ENCODE measurements at regions not wholly inside any gene's neighbourhood (a gene's known extent, or its start where the extent isn't known, plus 50 kb on each side); places are given as distances from the start of the nearest gene placed in this dataset.

DNA sequence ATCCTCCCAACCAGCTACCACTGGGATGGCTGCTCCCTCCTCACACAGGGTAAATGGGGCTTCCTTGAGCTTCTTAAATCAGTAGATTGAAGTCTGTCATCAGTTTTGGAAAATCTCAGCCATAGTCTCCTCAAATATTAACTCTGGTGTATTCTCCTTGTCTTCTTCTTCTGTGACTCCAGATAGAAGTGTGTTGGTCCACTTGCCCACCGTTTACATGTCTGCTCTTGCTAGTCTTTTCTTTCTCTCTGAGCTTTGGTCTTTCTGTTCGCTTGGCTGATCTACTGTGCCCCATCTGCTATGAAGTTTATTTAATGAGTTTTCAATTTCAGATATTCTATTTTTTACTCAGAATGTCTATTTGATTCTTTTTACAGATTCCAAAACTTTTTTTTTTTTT, 281.7 kb upstream of the HDAC4 start:
- FAIRE-seq = no peak

DNA sequence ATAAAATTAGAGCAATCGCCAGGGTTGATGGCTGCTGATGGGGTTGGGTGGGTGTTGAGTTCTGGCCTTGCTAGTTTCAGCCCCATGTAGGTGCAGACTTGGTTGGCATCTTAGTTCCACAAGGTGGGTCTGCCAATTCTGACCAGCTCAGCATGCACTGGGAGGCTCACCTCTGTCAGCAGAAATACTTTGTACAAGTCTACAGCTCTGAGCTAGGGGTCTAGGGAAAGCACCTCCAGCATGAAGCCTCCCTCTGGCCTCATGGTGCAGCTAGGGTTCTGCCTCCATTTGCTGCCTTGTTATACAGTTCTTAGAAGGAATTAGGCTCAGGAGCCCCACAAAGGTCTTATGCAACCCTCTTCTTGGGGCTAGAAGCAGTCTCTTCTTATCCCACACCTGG, 278.9 kb upstream of the HDAC4 start:
- no peak for FAIRE-seq

DNA sequence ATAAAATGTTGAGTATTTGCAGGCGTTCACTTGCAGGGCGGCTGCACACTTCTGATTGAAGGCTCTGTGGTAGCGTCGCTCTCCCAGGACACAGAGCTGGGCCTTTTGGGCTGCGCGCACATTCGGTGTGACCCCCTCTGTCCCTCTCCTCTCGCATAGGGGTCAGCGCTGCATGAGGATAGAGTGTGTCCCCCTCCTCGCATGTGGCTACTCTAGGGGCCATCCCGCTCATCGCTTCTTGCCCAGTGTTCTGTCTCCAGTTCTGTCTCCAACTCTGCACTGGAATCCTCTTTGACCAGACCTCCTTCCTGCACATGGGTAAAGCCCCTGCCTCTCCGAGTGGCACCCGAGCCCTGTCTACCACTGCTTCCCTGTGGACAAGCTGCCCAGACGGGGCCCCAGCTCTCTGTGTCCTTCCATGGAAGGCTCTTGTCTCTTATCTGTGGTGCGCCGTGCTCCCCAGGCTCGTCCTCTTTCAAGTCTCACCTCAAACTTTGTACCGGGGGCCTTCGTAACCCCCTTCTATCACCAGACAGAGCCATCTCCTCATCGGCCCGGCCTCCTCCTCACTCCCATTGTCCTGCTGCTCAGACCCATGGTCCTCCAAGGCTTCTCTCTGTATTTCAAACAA, 278.0 kb upstream of the HDAC4 start:
- no peak for FAIRE-seq

DNA sequence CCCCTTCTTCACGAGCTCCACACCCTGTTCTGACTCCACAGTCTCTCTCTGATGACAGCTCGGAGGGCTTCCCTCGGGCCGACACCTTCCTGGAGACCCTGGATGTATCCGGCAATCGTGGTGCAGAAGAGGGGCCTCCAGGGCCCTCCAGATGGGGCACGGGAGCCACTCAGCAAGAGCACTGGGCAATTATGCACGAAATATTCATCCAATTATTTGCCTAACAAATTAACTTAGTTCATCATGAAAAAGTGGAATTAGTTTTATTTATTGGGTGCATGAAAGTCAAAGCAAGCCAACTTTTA, 277.3 kb upstream of the HDAC4 start:
- FAIRE-seq = no peak

DNA sequence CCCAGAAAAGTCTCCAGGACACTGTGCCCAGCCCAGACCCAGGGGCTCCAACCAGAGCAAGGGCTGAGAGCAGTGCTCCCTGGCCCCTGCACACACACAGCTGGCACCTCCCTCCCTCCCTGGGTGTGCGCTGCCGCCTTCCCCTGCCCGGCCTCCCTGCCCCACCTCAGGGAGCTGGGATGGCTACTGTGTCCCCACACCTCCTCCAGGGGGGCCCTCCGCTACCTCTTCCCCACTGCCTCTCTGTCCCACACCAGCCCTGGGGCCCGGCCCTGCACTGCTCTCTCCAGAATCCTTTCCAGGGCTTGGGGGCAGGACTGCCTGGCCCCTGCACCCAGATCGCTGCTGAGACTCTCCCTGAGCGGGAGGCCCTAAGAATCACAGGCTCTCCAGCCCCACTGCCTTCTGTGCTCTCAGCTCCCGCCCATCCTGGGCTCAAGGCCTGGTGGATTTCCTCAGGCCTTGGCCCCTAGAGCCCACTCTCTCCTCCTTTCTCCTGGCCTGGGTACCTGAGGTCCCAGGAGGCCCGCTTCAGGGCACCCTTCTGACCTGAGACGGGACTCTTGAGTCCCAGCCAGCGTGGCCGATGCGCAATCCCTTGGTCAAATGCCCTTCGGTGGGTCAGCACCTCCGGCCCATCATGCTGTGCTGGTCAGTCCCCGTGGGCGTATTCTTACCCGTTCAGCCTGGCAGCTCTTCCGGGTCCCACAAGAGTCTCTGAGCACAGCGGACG, 276.8 kb upstream of the HDAC4 start:
- FAIRE-seq = no peak

DNA sequence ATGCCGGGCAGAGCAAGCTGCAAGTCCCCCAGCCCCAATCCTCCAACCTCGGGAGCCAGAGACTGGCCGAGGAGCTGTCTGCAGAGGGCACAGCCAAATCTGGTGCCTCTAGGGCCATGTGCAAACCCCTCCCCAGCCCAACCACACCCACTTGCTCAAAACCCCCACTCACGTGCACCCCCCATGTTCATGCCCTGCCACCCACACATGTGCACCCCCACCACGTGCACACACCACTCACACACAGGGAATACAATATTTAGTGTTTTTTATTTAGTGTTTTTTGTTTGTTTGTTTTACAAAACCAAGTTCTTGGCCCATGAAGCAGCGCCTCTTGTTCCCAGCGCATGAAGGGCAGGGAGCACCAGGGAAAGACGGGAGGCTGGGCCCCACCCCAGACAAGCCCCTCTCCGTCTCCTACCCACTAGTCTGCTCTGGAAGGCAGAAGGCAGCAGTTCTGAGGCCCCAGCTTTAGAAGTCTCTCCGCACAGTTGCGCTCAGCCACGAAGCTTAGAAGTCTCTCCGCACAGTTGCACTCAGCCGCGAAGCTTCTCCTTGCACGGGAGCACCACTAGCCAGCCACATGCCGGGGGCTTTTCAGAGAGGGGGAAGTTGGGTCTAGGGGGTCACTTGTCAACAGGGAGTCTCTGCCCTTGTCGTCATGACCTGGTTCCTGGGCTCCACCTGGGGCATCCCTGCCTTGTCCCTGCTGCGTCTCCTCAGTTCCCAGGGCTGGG, 276.1 kb upstream of the HDAC4 start:
- FAIRE-seq = no peak

DNA sequence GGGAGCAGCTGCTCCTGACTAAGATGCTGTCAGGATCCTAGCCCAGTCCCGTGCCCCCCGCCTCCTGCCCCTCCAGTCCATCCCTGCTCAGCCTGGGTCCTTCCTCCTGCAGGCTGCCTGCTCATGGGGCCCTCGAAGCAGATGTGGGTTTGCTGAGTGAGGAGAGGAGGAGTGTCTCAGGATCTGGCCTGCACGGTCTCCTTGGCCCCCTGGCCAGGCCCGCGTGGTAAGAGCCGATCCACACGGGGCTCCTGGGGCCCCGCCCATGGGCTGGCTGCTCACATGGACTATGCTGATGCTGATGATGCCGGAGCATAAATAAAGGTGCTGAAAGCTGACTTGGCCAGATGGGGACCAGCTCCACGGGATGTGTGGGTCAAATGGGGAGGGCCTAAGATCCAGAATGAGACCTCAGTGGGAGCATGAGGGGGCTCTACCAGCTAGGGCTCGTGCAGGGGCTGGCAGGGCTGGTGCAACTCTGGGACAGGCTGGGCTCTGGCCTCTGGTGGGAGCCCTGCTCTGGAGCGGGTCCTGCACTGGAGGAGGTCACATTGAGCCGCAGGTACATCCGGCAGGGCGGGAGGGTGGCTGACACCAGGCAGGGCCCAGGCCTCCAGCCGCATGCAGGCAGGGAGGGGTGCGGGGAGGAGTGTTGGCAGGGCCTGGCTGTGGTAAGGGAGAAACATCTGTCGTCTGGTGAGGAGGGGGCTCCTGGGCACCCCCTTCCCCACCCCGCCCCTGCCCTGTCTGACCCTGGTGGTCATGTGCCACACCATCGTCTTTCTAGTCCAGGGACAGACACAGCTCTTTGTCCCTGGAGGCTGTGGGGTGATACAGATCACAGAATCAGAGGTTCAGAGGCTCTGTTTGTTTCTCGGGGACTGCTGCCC, 275.3 kb upstream of the HDAC4 start:
- no peak for FAIRE-seq

DNA sequence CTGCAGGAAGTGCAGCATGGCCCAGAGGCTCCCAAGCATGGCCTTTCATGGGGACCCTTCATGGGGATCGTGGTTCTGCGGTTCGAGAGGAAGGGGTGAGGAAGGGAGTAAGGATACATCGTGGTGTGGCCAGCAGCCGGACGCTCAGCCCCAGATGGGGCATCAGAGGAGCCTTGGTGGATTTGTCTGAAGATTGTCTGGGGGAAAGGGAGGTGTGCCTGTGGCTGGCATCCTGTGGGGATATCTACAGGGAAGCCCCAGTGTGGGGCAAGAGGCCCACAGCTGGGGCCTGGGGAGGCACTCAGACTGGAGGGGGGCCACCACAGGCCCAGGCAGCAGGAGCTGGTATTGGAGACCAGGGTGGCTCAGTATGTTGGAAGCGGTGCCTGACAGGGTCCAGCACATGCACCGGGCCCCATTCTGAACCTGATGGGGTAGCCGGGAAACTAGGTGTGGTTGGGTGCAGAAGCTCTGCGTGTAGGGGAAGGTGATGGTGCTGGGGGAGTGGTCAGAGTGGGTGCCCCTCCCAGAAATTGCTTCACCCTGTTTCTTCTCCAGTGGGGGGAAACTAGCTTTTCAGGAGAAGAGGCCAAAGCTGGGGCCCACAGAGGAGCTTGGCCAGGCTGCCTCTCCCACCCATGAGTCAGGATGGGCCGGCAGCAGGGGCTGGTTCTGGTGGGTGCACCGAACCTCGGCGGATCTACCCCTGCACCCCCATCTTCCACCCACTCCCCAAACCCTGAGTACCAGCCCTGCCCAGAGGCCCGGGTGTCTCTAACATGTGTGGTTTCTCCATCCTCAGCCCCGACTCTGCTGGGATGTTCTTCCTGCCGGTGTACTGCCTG, 274.4 kb upstream of the HDAC4 start:
- no peak for FAIRE-seq

DNA sequence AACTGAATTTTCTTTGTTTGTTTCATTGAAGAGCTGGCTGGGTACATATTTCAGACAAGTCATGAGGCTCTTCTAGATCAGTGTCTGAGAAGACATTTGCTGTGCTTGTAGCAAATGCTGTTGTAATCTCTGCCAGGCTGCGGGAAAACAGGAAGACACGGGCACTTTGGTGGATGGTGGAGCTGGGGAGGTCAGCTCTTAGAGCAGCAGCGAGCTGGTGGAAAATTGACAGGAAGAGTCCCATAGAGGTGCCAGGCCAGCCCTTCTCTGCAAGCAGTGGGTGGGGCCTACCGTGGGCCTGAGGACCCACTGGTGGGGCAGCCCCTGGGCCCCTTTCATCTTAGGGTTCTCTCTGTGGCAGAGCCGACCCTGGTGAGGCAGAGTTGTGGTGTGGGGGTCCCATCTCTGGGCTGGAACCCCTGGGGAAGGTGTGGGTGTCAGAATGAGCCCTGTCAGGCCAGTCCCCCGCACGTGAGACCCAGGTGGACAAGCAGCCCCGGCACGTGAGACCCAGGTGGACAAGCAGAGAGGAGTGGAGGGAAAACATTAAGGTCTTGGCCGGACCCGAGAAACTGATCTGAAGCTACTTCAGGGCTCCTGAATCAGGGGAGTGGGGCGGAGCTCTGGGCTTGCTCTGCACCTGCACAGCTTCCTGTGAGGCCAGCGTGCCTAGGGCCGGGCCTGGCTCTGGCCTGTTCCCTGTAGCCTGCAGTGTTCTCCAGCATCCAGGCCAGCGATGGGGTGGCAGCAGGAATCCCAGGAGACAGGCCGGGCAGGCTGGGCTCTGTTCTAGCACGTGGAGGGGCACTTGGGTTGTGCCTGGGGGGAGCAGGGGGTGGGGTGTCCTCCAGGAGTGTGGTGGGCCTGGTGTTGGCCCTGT, 273.5 kb upstream of the HDAC4 start:
- FAIRE-seq = no peak

DNA sequence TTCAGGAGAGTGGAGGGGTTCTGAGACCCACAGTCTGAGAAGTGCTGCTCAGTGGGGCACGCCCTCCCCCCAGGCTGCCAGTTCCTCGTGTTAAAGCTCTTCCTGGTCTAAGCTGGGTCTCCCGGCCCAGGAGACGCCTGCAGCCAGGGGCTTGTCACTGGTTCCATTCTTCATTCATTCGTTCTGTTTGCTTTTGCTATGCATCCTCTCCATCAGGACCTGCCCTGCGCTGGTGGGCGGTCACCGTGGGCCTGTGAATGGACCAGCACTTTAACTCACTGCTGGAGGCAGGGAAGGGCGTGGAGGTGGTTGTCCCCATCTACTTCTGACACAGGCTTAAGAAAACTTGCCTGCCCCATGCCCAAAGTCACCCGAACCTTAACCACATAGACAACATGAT, 272.8 kb upstream of the HDAC4 start:
- FAIRE-seq = no peak

DNA sequence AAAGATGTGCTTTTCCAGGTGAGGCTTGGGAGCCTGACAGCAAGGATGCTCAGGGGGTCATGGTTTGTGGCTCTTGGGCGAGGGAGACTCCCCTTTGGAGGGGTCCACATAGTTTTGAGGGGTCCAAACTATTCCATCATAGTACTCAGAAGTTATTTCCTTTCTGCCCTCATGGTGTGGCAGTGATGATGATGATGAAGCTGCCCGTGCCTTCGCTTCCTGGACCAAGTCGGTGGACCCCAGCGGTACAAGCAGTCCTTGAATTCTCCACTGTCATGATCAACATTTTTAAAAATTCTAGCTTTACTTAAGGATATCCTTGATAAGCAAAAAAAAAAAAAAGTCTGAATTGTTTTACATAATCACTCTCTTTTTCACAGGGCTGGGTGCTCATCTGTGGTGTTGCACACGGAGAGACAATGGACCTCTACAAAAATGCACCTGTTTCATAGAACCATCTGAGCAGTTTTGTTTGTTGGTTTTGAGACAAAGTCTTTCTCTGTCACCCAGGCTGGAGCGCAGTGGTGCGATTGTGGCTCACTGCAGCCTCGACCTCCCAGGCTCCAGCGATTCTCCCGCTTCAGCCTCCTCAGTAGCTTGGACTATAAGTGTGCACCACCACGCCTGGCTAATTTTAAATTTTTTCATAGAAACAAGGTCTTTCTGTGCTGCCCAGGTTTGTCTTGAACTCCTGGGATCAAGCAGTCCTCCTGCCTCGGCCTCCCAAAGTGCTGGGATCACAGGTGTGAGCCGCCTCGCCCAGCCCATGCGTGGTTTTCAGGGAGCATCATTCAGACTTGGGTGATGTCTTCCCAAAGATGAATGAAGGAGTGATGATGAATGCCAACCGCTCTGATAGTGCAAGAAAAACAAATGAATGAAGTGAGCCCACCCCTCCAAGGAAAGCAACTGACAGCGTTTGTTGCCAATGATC, 271.4 kb upstream of the HDAC4 start:
- no peak for FAIRE-seq

DNA sequence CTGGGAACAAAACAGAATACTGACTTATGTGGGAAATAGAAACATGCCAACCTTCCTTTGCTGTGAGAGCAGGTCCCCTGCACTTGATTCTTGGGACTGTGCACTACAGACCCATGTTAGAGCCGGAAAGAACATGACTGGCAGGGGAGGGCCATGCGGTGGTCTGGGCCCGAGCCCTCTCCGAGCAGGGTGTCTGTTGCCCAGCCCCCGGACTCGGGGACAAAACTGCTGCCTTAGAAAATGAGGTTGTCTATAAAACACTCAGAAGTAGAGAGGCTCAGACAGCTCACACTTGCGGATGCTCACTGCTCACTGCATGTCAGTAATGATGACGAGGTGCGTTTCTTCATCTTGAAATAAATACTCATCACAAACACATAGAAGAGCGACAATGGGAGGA, 270.7 kb upstream of the HDAC4 start:
- no peak for FAIRE-seq

DNA sequence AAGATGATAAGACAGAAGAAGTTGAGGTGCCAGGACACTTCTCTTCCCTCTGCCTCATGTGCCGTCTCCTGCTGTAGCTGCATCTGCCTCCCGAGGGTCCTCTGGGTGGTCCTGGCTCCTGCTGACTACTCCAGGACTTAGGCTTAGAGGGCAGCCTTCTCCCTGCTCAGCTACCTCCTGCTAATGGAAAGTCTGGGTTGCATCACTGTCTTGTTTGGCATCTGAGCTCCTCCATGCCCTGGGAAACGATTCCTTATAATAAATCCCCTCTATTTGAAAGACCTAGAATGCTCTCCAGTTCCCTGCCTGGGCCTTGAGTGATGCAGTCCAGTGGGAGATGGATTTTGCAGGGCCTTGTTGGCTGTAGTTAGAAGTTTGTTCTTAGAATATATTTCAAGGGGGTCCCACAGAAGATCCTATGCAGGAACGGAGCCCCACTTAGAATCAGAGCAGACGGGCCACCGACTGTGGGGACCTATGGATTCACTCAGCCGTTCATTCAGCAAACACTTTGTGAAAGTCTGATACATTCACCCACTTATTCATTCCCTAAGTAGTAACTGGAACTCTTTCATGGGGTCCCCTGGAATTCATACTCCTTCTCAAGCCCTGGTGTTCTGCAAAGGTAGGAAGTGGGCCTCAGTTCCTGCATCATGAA, 269.8 kb upstream of the HDAC4 start:
- FAIRE-seq = no peak

DNA sequence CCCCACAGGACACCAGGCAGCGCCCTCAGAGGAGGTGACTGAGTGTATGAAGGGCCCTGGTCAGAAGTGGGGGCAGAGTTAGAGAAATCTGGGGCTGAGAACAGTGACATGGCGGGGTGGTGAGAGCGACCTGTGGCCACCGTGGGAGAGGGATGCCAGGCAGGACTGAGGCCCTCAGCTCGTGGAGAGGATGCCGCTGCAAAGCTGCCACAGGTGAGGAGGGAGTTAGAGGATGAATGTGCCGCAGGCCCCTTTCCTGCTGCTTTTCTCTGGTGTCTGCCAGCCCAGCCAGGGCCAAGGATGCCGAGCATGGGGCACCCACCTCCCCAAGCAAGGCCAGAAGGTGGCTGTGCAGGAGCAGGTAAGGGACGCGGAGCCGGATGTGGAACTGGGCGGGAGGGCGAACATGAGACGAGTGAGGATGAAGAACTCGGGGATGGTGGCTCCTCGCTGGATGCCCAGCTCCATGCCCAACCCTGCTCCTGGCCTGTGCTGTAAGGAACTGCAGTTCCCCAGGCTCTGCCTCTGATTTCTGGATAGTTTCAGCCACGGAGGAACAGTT, 269.2 kb upstream of the HDAC4 start:
- FAIRE-seq = no peak

DNA sequence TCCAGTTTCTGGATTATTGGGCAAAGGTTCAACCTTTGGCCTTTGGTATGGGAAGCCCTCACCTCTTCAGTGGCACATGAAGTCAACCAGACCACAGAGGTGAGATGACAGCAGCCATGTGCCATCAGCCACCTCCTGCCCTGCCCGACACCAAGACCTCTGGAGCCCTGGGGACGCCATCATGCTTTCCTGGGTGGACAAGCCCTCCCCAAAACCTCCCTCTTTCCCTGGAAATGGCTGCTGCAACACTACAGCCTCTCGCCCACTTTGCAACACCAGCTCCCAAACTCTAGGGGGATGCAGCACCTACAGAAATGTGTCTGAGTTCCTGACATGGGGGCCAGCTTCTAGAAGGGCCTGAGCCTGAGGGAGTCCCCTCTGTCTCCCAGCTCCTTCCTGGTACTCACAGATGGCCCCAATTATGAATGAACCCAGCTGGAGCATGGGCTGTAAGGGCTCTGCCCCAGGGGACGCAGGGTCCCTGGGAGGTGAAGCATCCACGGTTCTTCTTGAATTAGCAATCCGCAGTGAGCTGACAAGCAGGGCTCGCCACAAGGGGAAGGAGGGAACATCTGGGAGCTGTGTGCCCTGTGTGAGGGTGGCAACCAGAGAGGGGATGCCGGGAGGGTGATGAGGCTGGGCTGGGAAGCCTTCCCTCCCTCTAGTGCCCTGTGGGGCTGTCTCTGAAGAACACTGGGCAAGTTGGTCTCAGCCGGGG, 268.5 kb upstream of the HDAC4 start:
- FAIRE-seq = no peak

DNA sequence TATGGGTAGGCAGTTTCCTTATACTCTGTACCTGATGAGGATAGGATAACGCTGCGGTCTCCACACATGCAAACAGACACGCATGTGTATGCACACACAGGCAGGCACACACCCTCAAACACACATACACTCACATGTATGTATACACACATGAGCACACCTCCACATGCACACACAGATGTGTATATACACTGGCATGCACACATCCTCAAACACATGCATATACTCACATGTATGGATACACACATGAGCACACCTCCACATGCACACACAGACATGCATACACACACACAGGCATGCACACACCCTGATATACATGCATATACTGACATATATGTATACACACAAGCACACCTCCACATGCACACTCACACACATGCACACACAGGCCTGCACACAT, 267.8 kb upstream of the HDAC4 start:
- FAIRE-seq = no peak

DNA sequence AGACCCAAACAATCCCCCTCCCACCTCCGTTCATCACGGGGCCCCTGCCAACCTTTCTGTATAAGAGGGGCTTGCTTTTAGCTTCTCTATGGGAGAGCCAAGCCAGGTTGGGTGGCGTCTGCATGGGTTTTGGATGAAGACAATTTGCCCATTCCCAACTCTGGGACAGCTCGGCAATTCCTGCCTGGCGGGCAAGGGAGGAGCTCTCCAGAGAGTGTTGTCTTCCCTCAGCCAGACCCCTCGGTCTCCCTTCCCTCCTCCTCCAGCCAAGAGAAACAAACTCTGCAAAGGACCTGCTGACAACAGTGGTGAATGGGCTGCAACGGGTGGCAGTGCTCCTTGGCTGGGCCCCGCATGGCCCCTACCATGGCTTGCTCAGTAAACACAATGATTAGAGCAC, 267.2 kb upstream of the HDAC4 start:
- no peak for FAIRE-seq

DNA sequence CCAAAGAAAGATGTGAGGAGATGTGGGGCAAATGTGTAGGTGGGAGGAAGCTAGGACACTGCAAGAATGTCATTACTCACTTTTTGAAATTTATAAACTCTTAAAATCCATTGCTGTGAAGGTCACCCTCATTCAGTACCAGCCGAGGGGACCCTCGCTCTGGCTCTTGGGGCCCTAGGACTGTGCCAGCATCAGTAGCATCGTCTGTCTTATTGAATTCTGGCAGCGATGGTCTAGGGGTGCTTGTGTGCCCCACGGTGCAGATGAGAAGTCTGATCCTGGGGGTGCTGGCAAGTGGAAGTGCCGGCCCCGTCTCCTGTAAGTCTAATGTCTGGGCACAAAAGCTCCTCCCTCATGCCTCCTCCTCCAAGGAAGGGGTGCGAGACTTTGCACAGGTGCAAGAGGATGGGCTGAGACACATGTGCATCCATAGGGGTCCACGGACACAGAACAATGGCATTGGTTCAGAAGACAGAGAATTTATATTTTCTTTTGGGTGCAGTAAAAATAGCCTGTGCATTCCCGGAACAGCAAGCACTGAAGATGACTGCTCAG, 266.7 kb upstream of the HDAC4 start:
- FAIRE-seq = no peak

All from islet of Langerhans (tissue), 1 donor.